HL-60 (cell line): ENCODE measurements at regions not wholly inside any gene's neighbourhood (a gene's known extent, or its start where the extent isn't known, plus 50 kb on each side); places are given as distances from the start of the nearest gene placed in this dataset.

ENCODE experiments used
- CTCF ChIP-seq: IDR thresholded peaks from one replicate; pipeline ENCODE4 v1.5.1; 2011; ENCODE audit warnings: low read length, control low read depth, inconsistent platforms; ENCODE audit not compliant: insufficient read depth
- GABPA ChIP-seq: IDR thresholded peaks from 2 replicates; pipeline ENCODE4 v1.6.1; 2012; ENCODE audit warnings: low read depth
- POLR2AphosphoS5 ChIP-seq: IDR thresholded peaks from 2 replicates; pipeline ENCODE4 v1.6.1; 2012; ENCODE audit warnings: low read depth
- REST ChIP-seq: IDR thresholded peaks from 2 replicates; pipeline ENCODE4 v1.6.1; 2012; ENCODE audit warnings: low read depth; ENCODE audit not compliant: insufficient replicate concordance
- SPI1 ChIP-seq: IDR thresholded peaks from 2 replicates; pipeline ENCODE4 v1.6.1; 2012; ENCODE audit warnings: low read depth, mild to moderate bottlenecking, borderline replicate concordance

- TF ChIP-seq CTCF (no peak), POLR2AphosphoS5 (no peak), REST (no peak), GABPA (no peak), SPI1 (no peak)
Measured at GRCh38 chr18:60746491-60746890, 373.9 kb upstream of the MC4R start.
